CD4-positive, alpha-beta T cell treated with Interferon gamma for 1 hour (primary cell): ENCODE measurements at regions not wholly inside any gene's neighbourhood (a gene's known extent, or its start where the extent isn't known, plus 50 kb on each side); places are given as distances from the start of the nearest gene placed in this dataset.
"Not testable (repeated sequence)": the region's sequence is repeated elsewhere in the genome, so short reads cannot be mapped to it uniquely, and the experiment has no call there.

Experiments
- DNase-seq: peaks from one replicate; pipeline ENCODE4 v3.0.0-alpha.2; 2020

- DNase-seq, result no peak
Observed at GRCh38 chr1:47577303-47578025, 139.6 kb downstream of the FOXD2 start.

GRCh38 chr1:47578026-47578720 is 140.3 kb downstream of the FOXD2 start:
- no peak for DNase-seq

- no peak for DNase-seq
Observed at GRCh38 chr1:47578721-47579419, 141.0 kb downstream of the FOXD2 start.

DNA sequence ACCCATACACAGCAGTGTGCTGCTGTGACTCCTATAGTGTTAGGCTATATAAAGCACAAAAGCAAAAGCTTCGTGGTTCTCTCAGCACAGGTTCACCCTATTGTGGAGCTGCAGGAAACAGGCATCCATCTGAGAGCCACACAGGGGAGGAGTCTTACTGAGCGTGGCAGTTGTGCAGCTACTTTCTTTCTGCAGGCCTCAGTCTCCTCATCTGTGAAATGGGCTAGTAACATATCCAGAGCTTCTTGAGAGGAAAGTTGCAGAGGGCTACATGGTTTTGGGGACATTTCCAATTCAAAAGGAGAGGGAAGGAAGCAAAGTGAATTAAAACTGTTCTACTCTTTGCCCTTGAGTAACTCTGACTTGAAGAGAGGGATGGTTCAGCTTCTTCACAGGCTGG is 142.0 kb downstream of the FOXD2 start:
- DNase-seq, result no peak

DNA sequence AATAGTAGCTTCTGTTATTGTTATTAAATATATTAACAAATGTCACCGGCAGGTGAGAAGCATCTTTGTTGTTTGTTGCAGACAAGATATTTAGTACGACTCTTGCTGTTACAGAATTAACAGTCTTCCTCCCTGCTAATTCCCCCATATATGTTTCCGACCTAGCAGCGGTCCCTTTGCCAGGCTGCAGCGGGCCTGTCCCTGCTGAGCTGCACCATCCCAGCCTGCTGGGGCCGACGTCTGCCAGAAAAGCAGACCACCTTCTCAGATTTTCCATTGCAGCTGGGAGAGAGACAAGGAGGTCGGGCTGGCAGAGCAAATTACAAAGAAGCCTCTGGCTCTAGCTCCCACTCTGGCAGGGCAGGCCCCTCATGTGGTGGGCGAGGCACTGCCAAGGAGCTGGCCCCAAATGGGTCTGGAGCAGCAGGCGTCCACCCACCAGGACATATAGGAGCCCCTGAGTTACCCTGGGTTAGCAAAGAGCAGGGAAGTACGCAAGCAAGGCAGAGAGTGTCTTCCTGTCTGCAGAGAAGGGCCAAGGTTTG is 142.7 kb downstream of the FOXD2 start:
- no peak for DNase-seq

GRCh38 chr1:47582891-47583608 is 145.2 kb downstream of the FOXD2 start:
- DNase-seq, result no peak

DNA sequence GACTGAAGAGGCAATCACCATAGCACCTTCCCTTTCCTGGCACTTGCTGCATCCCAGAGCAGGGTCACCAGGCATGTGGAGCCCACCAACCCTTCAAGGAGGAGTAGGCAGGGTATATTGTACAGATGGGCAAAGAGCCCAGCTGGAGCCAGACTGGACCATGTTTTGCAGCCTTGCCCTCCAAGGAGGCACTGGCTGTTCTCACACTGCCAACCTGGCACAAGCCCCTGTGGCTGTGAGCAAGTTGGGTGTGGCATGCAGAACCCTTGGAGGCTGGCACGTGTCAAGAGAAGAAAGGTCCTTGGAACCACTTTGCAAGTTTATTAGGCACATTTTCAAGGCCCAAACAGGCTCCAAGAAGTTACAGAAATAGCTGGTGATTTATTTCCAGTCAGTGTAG is 146.4 kb downstream of the FOXD2 start:
- no peak for DNase-seq

DNA sequence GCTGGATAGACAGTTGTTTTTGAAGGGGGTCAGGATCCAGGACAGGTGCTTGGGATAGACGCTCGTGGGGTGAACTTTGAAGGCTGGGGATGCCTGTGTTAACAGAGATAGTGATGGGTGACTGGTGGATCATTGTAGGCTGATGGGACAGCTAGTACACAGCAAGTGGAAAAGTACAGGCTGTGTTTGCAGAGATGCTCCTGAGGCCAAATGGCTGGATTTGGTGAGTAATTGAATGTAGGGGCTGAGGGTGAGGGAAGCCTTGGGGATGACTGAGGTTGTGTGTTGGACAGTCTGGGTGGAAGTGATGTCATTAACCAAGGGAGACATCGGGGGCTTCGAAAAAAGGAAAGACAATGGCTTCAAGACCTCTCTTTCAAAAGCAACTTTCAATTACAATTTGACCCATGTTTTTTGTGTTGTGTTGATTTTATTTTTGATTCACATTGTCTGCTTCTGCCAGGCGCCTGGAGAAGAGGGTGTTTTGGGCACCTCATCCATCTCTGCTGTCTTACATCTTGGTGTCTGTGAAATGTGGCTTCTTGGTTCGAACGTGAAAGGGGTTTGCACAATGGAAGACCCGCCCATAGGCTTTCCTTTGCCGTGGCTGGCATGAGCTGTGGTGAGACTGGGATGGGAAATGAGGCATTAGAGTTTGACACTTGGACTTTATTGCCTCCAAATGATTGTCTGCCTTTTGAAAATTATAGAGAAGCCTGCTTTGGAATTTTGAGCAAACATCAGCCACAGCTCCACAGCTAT is 147.5 kb downstream of the FOXD2 start:
- no peak for DNase-seq

DNA sequence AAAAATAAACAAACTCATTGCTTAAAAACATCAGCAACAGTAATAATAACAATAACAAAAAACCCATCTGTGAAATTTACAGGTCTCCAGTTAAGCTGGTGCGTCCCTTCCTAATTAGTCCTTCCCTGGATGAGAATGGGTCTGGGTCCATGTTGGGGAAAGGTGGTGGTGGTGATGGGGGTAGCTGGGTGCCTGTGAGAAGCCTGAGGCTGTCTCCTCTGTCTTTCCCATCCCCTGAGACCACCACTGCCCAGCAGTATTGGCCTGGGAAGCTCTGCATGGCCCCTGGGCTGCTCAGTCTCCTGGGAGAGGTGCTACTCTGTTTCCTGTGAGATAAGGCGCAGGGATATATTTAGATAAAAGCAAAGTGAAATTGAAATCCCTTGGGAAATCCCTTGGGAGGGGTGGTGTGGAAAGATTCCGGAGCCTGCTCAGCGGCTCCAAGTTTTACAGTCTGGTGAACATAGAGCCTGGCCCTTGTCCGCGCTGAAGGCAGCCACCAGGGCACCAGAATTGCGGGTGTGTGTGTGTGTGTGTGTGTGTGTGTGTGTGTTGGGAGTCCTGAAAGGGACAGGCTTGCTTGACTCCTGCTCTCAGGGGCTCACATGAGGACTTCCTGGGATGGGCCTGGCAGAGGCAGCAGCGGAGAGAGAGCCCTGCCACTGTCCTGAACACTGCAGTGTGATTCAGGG is 150.2 kb downstream of the FOXD2 start:
- DNase-seq, result no peak

- no peak for DNase-seq
Observed at GRCh38 chr1:47590523-47591225, 152.8 kb downstream of the FOXD2 start.

DNA sequence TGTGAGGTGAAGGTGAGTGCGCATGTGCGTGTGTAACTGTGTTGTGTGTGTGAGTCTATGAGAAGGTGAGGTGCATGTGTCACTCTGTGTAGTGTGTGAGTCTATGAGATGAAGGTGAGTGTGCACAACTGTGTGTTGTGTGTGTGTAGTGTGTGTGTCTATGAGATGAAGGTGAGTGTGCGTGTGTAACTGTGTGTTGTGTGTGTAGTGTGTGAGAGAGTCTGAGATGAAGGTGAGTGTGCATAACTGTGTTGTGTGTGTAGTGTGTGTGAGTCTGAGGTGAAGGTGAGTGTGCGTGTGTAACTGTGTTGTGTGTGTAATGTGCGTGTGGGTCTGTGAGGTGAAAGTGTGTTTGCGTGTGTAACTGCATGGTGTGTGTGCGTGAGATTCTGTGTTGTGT is 154.0 kb downstream of the FOXD2 start:
- DNase-seq, result no peak

DNA sequence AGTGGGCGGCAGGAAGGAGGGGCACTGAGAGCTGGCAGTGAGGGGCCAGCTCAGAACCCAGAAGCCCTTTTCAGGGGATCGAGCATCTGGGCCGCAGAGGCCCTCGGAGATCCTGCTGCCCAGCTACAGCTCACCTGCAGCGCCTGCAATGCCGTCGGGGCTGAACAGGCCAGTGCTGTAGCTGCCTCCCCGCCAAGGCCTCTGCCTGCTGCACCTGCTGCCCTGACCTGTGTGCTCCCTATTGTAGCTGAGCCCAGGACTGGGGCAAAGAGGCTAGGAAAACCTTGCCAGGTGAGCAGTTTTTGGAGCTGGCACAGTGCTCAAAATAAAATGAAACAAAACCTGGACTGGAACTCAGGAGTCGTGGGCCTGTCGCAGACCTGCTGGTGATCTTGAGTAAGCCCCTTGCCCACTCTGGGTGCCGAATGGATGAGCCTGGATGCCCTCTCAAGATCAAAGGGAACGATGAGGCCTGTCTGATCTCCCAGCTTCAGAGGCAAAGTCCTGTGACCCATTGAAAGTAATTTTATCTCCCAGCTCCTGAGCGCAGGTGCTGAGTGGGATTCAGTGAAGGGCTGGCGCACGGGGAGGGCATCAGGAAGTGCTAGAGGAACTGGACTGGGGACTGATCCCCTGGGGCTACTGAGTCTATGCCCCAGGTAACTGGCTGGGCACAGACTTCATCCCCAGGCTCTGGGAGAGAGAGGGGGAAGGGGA is 154.6 kb downstream of the FOXD2 start:
- no peak for DNase-seq

DNA sequence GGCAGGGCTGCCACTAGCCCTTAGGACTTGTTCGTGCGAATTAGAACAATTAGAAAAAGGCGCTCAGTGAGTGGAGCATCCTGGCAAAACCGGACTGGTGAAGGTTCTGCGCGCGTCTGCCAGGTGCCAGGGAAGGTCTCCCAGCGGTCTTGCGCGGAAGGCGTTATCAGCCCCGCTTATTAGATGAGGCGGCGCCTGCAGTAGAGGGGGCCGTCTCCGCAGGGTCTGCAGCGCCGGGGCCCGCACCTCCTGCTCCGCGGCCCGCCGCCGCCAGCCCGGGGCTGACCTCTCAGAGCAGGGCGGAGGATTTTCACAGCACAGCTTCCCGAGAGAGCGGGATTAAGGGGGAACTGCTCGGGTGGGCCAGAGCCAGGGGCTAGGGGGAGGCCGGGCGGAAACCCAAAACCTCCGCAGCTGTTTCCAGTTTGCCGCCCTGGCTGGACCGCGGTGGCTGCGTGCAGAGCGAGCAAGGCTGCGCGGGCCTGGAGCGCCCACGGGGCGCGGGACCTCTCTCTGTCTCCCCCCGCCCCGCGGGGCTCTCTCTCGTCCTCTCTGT is 155.2 kb downstream of the FOXD2 start:
- no peak for DNase-seq

DNA sequence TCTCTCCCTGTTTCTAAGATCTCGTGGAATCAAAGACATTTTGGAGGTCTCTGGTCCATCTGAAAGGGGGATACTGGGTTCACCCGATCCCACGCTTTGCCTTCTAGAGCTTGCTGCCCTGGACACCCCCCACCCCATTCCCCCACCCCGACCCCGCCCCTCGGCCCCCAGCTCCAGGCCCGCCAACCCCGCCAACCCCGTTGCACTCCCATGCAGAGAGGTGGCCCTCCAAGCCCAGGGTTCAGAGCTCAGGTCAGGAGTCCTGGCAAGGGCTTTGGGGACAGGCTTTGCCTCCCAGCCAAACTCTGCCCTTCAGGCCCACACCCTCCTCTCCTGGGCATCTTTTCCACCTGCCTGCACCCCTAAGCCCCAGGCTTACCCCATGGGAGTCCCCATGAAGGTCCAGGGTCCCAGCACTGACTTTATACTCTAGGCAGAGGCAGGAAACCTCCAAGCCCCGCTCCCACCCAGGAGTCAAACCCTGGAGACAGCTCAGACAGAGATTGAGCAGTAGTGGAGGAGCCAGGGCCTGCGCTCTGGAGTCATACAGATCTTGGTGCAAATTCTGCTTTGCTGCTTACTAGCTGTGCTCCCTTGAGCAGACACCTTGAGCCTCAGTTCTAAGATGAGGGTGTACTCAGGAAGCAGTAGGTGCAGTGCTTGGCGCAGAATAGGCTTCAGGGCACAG is 155.9 kb downstream of the FOXD2 start:
- DNase-seq, result no peak

DNA sequence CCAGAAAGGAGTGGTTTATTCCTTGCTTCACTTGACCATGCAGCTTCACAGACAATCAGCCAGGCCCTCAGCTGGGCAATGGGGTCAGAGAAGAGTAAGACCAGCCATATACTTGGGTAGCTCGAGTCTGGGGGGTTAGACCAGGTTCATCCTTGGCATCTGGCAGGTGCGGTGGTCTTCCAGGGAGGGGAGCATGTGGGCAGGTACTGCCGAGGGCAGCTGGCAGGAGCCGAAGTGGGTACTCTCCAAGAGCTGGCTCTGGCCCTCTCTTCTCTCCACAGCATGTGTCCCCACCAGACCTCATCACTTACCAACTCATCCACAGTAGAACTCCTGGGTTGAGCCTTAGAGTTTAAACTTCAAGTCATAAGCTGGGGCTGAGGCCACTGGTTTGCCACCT is 156.8 kb downstream of the FOXD2 start:
- no peak for DNase-seq

DNA sequence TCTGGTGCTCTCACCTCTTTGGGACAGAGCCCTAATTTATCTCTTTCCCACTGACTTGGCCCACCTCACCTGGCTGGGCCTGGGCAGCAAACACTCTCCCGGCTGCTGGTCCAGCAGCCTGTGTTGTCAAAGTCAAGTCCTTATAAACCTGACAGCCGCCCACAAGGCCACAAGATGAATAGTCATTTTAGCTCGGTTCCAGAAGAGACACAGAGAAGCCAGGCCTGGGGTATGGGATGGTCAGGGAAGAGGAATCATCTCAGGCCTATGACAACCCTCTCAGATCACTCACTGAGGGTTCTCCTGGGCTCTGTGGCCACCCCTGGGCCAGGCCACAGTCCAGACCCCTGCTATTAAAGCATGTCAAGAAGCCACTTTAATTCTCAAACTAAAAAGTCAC is 158.5 kb downstream of the FOXD2 start:
- no peak for DNase-seq

- no peak for DNase-seq
Observed at GRCh38 chr1:47598357-47598756, 160.5 kb downstream of the FOXD2 start.

DNA sequence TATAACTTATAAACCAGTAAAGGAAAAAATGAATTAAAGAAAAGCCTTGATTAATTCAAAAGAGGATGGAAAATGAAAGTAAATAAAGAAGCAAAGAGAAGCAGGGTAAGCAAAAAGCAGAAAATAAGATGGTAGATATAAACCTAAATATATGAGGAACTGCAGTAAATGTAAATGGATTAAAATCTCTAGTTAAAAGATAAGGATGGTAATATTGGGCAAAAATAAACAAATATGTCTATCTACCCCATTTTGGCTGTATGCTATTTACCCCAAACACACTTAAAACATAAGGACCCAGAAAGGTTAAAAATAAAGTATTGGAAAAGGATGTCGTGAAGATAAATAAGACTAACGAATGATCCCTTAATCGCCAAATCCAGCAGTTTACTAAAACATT is 161.9 kb downstream of the FOXD2 start:
- no peak for DNase-seq

- not testable (repeated sequence) for DNase-seq
Observed at GRCh38 chr1:47602491-47602890, 164.6 kb downstream of the FOXD2 start.
